GM23248 (cell line): ENCODE measurements at regions not wholly inside any gene's neighbourhood (a gene's known extent, or its start where the extent isn't known, plus 50 kb on each side); places are given as distances from the start of the nearest gene placed in this dataset.
"Not testable (repeated sequence)": the region's sequence is repeated elsewhere in the genome, so short reads cannot be mapped to it uniquely, and the experiment has no call there.

Experiments
- EZH2 ChIP-seq: fragments of 200-600 bp; sonication (generic); IDR thresholded peaks from 2 replicates; pipeline ENCODE4 v1.6.1; 2018; ENCODE audit warnings: antibody characterized with exemption, mild to moderate bottlenecking; ENCODE audit not compliant: insufficient read depth, poor library complexity, severe bottlenecking
- EZH2phosphoT487 ChIP-seq: fragments of 200-600 bp; sonication (generic); IDR thresholded peaks from 2 replicates; pipeline ENCODE4 v1.6.1; 2018; ENCODE audit warnings: antibody characterized with exemption, moderate library complexity, mild to moderate bottlenecking, low read depth; ENCODE audit not compliant: insufficient read depth

- TF ChIP-seq EZH2phosphoT487, EZH2: not testable (repeated sequence)
Observed at GRCh38 chr6:92644104-92644791, 775.1 kb downstream of the EPHA7 start.
